Neural cell (in vitro differentiated cells): ENCODE measurements at regions not wholly inside any gene's neighbourhood (a gene's known extent, or its start where the extent isn't known, plus 50 kb on each side); places are given as distances from the start of the nearest gene placed in this dataset.

Experiments used
- H2AFZ ChIP-seq: fragments of 200-600, 300-800 bp; sonication (generic), shearing (Covaris generic); 2 replicates; pipeline ENCODE4 v1.6.0; 2014; ENCODE audit warnings: low read depth, mild to moderate bottlenecking, antibody characterized with exemption, low read length, moderate library complexity
- H3F3A ChIP-seq: fragments of 200-600 bp; shearing (Covaris generic); 2 replicates; pipeline ENCODE4 v1.6.1; 2016; ENCODE audit warnings: mild to moderate bottlenecking, moderate library complexity, mixed read lengths, antibody characterized with exemption, low read length; ENCODE audit not compliant: insufficient read depth, poor library complexity, severe bottlenecking
- H3K27ac ChIP-seq: fragments of 200-600, 300-800 bp; sonication (generic), shearing (Covaris generic); 2 replicates; pipeline ENCODE4 v1.5.1; 2014; ENCODE audit warnings: mild to moderate bottlenecking, low read length, moderate library complexity
- H3K27me3 ChIP-seq: fragments of 300-800, 200-600 bp; sonication (generic), shearing (Covaris generic); 2 replicates; pipeline ENCODE4 v1.6.0; 2014; ENCODE audit warnings: mild to moderate bottlenecking, low read depth, low read length, moderate library complexity; ENCODE audit not compliant: insufficient read depth
- H3K36me3 ChIP-seq: fragments of 300-800, 200-600 bp; sonication (generic), shearing (Covaris generic); 2 replicates; pipeline ENCODE4 v1.5.1; 2014; ENCODE audit warnings: mild to moderate bottlenecking, antibody characterized with exemption, low read length, moderate library complexity; ENCODE audit not compliant: insufficient read depth
- H3K4me2 ChIP-seq: fragments of 300-800, 200-600 bp; sonication (generic), shearing (Covaris generic); 2 replicates; pipeline ENCODE4 v1.6.0; 2014; ENCODE audit warnings: mild to moderate bottlenecking, low read length
- H3K4me3 ChIP-seq: fragments of 300-800, 200-600 bp; sonication (generic), shearing (Covaris generic); 2 replicates; pipeline ENCODE4 v1.5.1; 2014; ENCODE audit warnings: mild to moderate bottlenecking, low read length, moderate library complexity
- H3K79me2 ChIP-seq: fragments of 200-600 bp; shearing (Covaris generic); replicated peaks from 2 replicates; pipeline ENCODE4 v1.6.0; 2014; ENCODE audit warnings: mild to moderate bottlenecking, low read length, moderate library complexity; ENCODE audit not compliant: insufficient read depth
- H3K9ac ChIP-seq: fragments of 300-800, 200-600 bp; sonication (generic), shearing (Covaris generic); 2 replicates; pipeline ENCODE4 v1.6.1; 2016; ENCODE audit warnings: mild to moderate bottlenecking, low read length, mixed read lengths
- H3K9me2 ChIP-seq: fragments of 200-600 bp; shearing (Covaris generic); 2 replicates; pipeline ENCODE4 v1.6.1; 2016; ENCODE audit warnings: mild to moderate bottlenecking, low read length, mixed read lengths; ENCODE audit not compliant: insufficient read depth
- H3K9me3 ChIP-seq: fragments of 200-600, 300-800 bp; sonication (generic), shearing (Covaris generic); 2 replicates; pipeline ENCODE4 v1.6.1; 2016; ENCODE audit warnings: mild to moderate bottlenecking, mixed run types, low read length, moderate library complexity, mixed read lengths
- H4K20me1 ChIP-seq: fragments of 200-600 bp; shearing (Covaris generic); 2 replicates; pipeline ENCODE4 v1.6.1; 2016; ENCODE audit warnings: mild to moderate bottlenecking, mixed run types; ENCODE audit not compliant: insufficient read depth
- EP300 ChIP-seq: fragments of 450-650 bp; conservative IDR thresholded peaks from 2 replicates; pipeline ENCODE4 v1.6.1; 2014; ENCODE audit warnings: antibody characterized with exemption, mild to moderate bottlenecking, moderate library complexity; ENCODE audit not compliant: poor library complexity, severe bottlenecking
- EZH2 ChIP-seq: fragments of 200-600, 300-800 bp; shearing (Covaris generic), sonication (generic); IDR thresholded peaks from 2 replicates; pipeline ENCODE4 v1.6.1; 2014; ENCODE audit warnings: antibody characterized with exemption, low read length, borderline replicate concordance, mild to moderate bottlenecking; ENCODE audit not compliant: insufficient read depth, poor library complexity, severe bottlenecking
- MXI1 ChIP-seq: fragments of 450-650 bp; conservative IDR thresholded peaks from 2 replicates; pipeline ENCODE4 v1.6.1; 2014; ENCODE audit warnings: antibody characterized with exemption, mild to moderate bottlenecking; ENCODE audit not compliant: poor library complexity, severe bottlenecking
- POLR2AphosphoS5 ChIP-seq: IDR thresholded peaks from 2 replicates; pipeline ENCODE4 v1.6.1; 2012
- RAD21 ChIP-seq: fragments of 450-650 bp; conservative IDR thresholded peaks from 2 replicates; pipeline ENCODE4 v1.6.1; 2014; ENCODE audit warnings: antibody characterized with exemption, mild to moderate bottlenecking, moderate library complexity
- SMC3 ChIP-seq: fragments of 450-650 bp; conservative IDR thresholded peaks from 2 replicates; pipeline ENCODE4 v1.6.1; 2014; ENCODE audit warnings: antibody characterized with exemption, mild to moderate bottlenecking, moderate library complexity; ENCODE audit not compliant: poor library complexity
- TAF1 ChIP-seq: IDR thresholded peaks from 2 replicates; pipeline ENCODE4 v1.6.1; 2012; ENCODE audit warnings: low read depth
- TF ChIP-seq, protein P1 (sequence below): fragments of 450-650 bp; IDR thresholded peaks from 2 replicates; pipeline ENCODE4 v1.5.1; 2014; ENCODE audit warnings: antibody characterized with exemption, mild to moderate bottlenecking, moderate library complexity; ENCODE audit not compliant: poor library complexity, severe bottlenecking
- TF ChIP-seq, protein P2 (sequence below): IDR thresholded peaks from 2 replicates; pipeline ENCODE4 v1.6.1; 2012; ENCODE audit warnings: borderline replicate concordance

DNA sequence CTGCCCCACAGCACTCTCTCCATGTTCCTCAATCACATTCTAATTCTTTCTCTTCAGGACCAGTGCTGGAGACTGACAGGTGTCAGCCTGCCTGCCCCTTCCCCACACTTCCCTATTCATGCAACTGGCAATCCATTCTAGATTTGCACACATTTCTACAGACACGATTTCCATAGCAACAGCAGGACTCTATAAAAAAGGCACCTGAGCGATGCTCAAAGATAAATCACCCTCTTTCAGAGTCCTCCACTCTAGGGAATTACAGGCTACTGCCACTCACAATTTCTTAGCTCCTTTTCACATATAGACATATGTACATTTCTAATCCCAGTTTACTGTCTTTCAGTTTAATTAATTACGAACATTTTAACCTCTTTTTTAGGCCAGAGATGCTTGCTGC, 118.1 kb upstream of the ANKRD1 start:
- H3F3A ChIP-seq: peaks cover 3% of the 10 kb centered on the region
- peak overlapping the region; percentile 36 for H3K4me3 ChIP-seq
- H3K79me2 ChIP-seq: no peaks in the 10 kb centered on the region
- no peaks in the 10 kb centered on the region for H3K9me3 ChIP-seq
- H4K20me1 ChIP-seq: no peaks in the 10 kb centered on the region
- H3K4me2 ChIP-seq: peak overlapping the region; percentile 21
- no peak overlapping the region for H2AFZ ChIP-seq
- H3K9me2 ChIP-seq: no peaks in the 10 kb centered on the region
- H3K9ac ChIP-seq: peak overlapping the region; percentile 32
- no peaks in the 10 kb centered on the region for H3K27me3 ChIP-seq
- no peaks in the 10 kb centered on the region for H3K36me3 ChIP-seq
- peak overlapping the region; percentile 75 for H3K27ac ChIP-seq
- TF ChIP-seq SMC3 (no peak), TAF1 (no peak), EP300 (peak; percentile 85), POLR2AphosphoS5 (peak; percentile 12), MXI1 (no peak), RAD21 (peak; percentile 14)
- TF ChIP-seq, protein P1, sequence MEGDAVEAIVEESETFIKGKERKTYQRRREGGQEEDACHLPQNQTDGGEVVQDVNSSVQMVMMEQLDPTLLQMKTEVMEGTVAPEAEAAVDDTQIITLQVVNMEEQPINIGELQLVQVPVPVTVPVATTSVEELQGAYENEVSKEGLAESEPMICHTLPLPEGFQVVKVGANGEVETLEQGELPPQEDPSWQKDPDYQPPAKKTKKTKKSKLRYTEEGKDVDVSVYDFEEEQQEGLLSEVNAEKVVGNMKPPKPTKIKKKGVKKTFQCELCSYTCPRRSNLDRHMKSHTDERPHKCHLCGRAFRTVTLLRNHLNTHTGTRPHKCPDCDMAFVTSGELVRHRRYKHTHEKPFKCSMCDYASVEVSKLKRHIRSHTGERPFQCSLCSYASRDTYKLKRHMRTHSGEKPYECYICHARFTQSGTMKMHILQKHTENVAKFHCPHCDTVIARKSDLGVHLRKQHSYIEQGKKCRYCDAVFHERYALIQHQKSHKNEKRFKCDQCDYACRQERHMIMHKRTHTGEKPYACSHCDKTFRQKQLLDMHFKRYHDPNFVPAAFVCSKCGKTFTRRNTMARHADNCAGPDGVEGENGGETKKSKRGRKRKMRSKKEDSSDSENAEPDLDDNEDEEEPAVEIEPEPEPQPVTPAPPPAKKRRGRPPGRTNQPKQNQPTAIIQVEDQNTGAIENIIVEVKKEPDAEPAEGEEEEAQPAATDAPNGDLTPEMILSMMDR: no peak
- TF ChIP-seq, protein P2, sequence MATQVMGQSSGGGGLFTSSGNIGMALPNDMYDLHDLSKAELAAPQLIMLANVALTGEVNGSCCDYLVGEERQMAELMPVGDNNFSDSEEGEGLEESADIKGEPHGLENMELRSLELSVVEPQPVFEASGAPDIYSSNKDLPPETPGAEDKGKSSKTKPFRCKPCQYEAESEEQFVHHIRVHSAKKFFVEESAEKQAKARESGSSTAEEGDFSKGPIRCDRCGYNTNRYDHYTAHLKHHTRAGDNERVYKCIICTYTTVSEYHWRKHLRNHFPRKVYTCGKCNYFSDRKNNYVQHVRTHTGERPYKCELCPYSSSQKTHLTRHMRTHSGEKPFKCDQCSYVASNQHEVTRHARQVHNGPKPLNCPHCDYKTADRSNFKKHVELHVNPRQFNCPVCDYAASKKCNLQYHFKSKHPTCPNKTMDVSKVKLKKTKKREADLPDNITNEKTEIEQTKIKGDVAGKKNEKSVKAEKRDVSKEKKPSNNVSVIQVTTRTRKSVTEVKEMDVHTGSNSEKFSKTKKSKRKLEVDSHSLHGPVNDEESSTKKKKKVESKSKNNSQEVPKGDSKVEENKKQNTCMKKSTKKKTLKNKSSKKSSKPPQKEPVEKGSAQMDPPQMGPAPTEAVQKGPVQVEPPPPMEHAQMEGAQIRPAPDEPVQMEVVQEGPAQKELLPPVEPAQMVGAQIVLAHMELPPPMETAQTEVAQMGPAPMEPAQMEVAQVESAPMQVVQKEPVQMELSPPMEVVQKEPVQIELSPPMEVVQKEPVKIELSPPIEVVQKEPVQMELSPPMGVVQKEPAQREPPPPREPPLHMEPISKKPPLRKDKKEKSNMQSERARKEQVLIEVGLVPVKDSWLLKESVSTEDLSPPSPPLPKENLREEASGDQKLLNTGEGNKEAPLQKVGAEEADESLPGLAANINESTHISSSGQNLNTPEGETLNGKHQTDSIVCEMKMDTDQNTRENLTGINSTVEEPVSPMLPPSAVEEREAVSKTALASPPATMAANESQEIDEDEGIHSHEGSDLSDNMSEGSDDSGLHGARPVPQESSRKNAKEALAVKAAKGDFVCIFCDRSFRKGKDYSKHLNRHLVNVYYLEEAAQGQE: no peak

- H3K36me3 ChIP-seq: no peaks in the 10 kb centered on the region
- H3K79me2 ChIP-seq: no peaks in the 10 kb centered on the region
- H2AFZ ChIP-seq: no peak overlapping the region
- TF ChIP-seq MXI1 (no peak), EP300 (no peak), EZH2 (no peak), POLR2AphosphoS5 (no peak), SMC3 (no peak)
- TF ChIP-seq, protein P2: no peak
- H3K27ac ChIP-seq: no peak overlapping the region
- no peaks in the 10 kb centered on the region for H4K20me1 ChIP-seq
- H3K9ac ChIP-seq: no peak overlapping the region
- no peak overlapping the region for H3K4me2 ChIP-seq
- H3K27me3 ChIP-seq: no peaks in the 10 kb centered on the region
- H3K4me3 ChIP-seq: no peak overlapping the region
- no peaks in the 10 kb centered on the region for H3K9me2 ChIP-seq
- no peaks in the 10 kb centered on the region for H3K9me3 ChIP-seq
- H3F3A ChIP-seq: peaks cover 3% of the 10 kb centered on the region
Observed at GRCh38 chr10:91040343-91040742, 119.5 kb upstream of the ANKRD1 start.
